ENCODE measurements at regions not wholly inside any gene's neighbourhood (a gene's known extent, or its start where the extent isn't known, plus 50 kb on each side); places are given as distances from the start of the nearest gene placed in this dataset.

GRCh38 chr12:65694130-65694529 is 130.2 kb upstream of the HMGA2 start:
- no peaks in the 10 kb centered on the region for H3K36me3 Mint-ChIP-seq (ENCODE audit: insufficient read depth)
- H3K9me3 Mint-ChIP-seq, result no peaks in the 10 kb centered on the region
- no peak for ATAC-seq (replicated peaks; ENCODE audit: extremely low read depth, poor library complexity, severe bottlenecking)
- DNase-seq (ENCODE audit: low spot score in 2 of 2), result no peak
- H3K4me1 Mint-ChIP-seq, result no peaks in the 10 kb centered on the region
- H3K27ac Mint-ChIP-seq (ENCODE audit: low read depth), result no peak overlapping the region
- peaks cover 18% of the 10 kb centered on the region for H3K27me3 Mint-ChIP-seq
- H3K4me3 Mint-ChIP-seq, result no peak overlapping the region

GRCh38 chr12:65695113-65695865 is 129.0 kb upstream of the HMGA2 start:
- no peak overlapping the region for H3K27ac Mint-ChIP-seq (ENCODE audit: low read depth)
- H3K9me3 Mint-ChIP-seq, result no peaks in the 10 kb centered on the region
- peaks cover 19% of the 10 kb centered on the region for H3K27me3 Mint-ChIP-seq
- no peak overlapping the region for H3K4me3 Mint-ChIP-seq
- no peak for ATAC-seq (replicated peaks; ENCODE audit: extremely low read depth, poor library complexity, severe bottlenecking)
- H3K4me1 Mint-ChIP-seq, result no peaks in the 10 kb centered on the region
- no peaks in the 10 kb centered on the region for H3K36me3 Mint-ChIP-seq (ENCODE audit: insufficient read depth)
- DNase-seq (ENCODE audit: low spot score in 2 of 2), result no peak

DNA sequence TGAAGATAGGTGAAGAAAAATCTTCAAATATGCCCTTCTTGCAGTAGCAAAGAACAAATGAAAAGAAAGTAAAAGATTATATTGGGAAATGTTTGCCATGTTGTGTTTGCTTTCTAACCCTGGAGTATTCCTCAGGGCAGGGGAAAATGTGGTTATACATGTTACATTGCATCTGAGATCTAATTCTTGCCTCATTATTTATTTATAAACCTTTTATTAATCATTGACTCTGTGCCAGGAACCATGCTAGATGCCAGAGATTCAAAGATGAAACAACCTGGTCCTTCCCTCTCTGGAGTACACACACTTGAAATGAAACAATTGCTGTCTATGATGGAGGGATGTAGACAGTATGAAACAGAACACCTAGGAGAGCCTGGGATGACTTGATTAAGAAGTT is 128.1 kb upstream of the HMGA2 start:
- ATAC-seq (replicated peaks; ENCODE audit: extremely low read depth, poor library complexity, severe bottlenecking) (no peak), DNase-seq (ENCODE audit: low spot score in 2 of 2) (no peak)
- peaks cover 6% of the 10 kb centered on the region for H3K9me3 Mint-ChIP-seq
- peaks cover 19% of the 10 kb centered on the region for H3K27me3 Mint-ChIP-seq
- no peak overlapping the region for H3K4me3 Mint-ChIP-seq
- no peaks in the 10 kb centered on the region for H3K36me3 Mint-ChIP-seq (ENCODE audit: insufficient read depth)
- H3K4me1 Mint-ChIP-seq, result no peaks in the 10 kb centered on the region
- no peak overlapping the region for H3K27ac Mint-ChIP-seq (ENCODE audit: low read depth)

DNA sequence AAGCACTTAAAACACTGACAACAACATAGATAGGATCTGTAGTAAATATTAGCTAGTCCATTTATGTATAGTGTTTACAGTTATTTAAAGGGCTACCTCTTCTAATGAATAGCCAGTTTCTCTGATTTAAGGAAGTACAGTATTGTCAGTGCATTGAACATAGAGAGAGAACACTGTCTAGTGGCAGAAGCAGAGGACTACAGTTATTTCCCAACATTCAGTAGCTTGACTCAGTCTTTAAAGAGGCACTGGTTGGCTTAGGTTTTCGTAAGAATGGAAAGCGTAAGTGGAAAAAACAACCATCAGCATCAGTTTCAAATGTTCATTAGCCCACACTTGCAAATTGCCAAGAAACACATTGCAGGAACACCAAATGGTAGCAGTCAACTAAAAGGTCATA is 125.0 kb upstream of the HMGA2 start:
- Mint-ChIP-seq H3K4me3 (no peak overlapping the region), H3K4me1 (no peaks in the 10 kb centered on the region), H3K27ac (ENCODE audit: low read depth) (no peak overlapping the region), H3K9me3 (peaks cover 6% of the 10 kb centered on the region), H3K36me3 (ENCODE audit: insufficient read depth) (no peaks in the 10 kb centered on the region), H3K27me3 (peaks cover 20% of the 10 kb centered on the region)
- no peak for DNase-seq (ENCODE audit: low spot score in 2 of 2)
- no peak for ATAC-seq (replicated peaks; ENCODE audit: extremely low read depth, poor library complexity, severe bottlenecking)

GRCh38 chr12:65703176-65703575 is 121.1 kb upstream of the HMGA2 start:
- H3K27me3 Mint-ChIP-seq, result peaks cover 10% of the 10 kb centered on the region
- no peak overlapping the region for H3K4me3 Mint-ChIP-seq
- no peaks in the 10 kb centered on the region for H3K4me1 Mint-ChIP-seq
- DNase-seq (ENCODE audit: low spot score in 2 of 2), result no peak
- peaks cover 17% of the 10 kb centered on the region for H3K9me3 Mint-ChIP-seq
- H3K27ac Mint-ChIP-seq (ENCODE audit: low read depth), result no peak overlapping the region
- H3K36me3 Mint-ChIP-seq (ENCODE audit: insufficient read depth), result no peaks in the 10 kb centered on the region
- ATAC-seq (replicated peaks; ENCODE audit: extremely low read depth, poor library complexity, severe bottlenecking), result no peak

- DNase-seq (ENCODE audit: low spot score in 2 of 2) (no peak), ATAC-seq (replicated peaks; ENCODE audit: extremely low read depth, poor library complexity, severe bottlenecking) (no peak)
- H3K4me1 Mint-ChIP-seq, result no peaks in the 10 kb centered on the region
- peaks cover 17% of the 10 kb centered on the region for H3K9me3 Mint-ChIP-seq
- no peak overlapping the region for H3K4me3 Mint-ChIP-seq
- H3K36me3 Mint-ChIP-seq (ENCODE audit: insufficient read depth), result no peaks in the 10 kb centered on the region
- H3K27ac Mint-ChIP-seq (ENCODE audit: low read depth), result no peak overlapping the region
- peaks cover 10% of the 10 kb centered on the region for H3K27me3 Mint-ChIP-seq
Observed at GRCh38 chr12:65705380-65705876, 118.9 kb upstream of the HMGA2 start.

GRCh38 chr12:65707051-65707450 is 117.2 kb upstream of the HMGA2 start:
- no peaks in the 10 kb centered on the region for H3K36me3 Mint-ChIP-seq (ENCODE audit: insufficient read depth)
- no peak for DNase-seq (ENCODE audit: low spot score in 2 of 2)
- no peak overlapping the region for H3K27ac Mint-ChIP-seq (ENCODE audit: low read depth)
- no peak for ATAC-seq (replicated peaks; ENCODE audit: extremely low read depth, poor library complexity, severe bottlenecking)
- no peak overlapping the region for H3K4me3 Mint-ChIP-seq
- H3K4me1 Mint-ChIP-seq, result no peaks in the 10 kb centered on the region
- H3K27me3 Mint-ChIP-seq, result peaks cover 15% of the 10 kb centered on the region
- H3K9me3 Mint-ChIP-seq, result peaks cover 12% of the 10 kb centered on the region

DNA sequence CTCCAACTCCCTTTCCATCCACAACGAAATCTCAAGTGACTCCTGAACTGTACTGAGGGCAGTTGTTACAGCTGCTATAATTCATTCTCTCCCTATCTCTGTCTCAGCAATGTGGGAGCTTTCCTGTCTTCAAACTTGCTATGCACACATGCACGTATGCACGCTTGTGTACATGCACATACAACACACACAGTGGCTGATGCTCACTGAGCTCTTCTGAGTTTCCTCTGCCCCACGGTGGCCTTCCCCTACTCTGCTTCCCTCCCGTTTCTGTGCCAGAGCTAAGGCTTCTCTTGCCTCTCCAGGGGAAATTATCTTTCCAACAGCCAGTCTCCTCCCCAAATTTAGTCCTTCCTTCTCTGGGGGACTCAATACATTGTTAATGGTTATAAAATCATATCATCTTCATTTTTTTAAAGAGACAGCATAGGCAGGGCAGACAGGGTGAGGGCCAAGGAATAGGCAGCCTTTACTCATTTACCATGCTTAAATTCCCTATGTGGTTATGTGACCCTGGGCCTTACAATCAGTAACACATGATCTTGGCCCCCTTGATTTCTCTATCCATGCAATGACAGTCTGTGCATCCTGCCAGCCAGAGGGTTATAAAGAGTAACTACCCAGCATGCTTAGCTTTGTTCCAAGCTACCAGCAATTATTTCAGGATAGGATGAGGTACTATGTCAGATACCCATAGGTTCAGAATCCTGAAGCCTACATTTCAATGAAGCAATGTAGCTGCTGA is 111.9 kb upstream of the HMGA2 start:
- no peak for DNase-seq (ENCODE audit: low spot score in 2 of 2)
- no peak overlapping the region for H3K27ac Mint-ChIP-seq (ENCODE audit: low read depth)
- H3K9me3 Mint-ChIP-seq, result no peaks in the 10 kb centered on the region
- no peaks in the 10 kb centered on the region for H3K4me1 Mint-ChIP-seq
- ATAC-seq (replicated peaks; ENCODE audit: extremely low read depth, poor library complexity, severe bottlenecking), result no peak
- no peak overlapping the region for H3K4me3 Mint-ChIP-seq
- H3K27me3 Mint-ChIP-seq, result peaks cover 23% of the 10 kb centered on the region
- no peaks in the 10 kb centered on the region for H3K36me3 Mint-ChIP-seq (ENCODE audit: insufficient read depth)

GRCh38 chr12:65715961-65716360 is 108.3 kb upstream of the HMGA2 start:
- no peak for DNase-seq (ENCODE audit: low spot score in 2 of 2)
- Mint-ChIP-seq H3K9me3 (no peaks in the 10 kb centered on the region), H3K4me1 (no peaks in the 10 kb centered on the region), H3K27ac (ENCODE audit: low read depth) (no peak overlapping the region), H3K27me3 (peaks cover 36% of the 10 kb centered on the region), H3K36me3 (ENCODE audit: insufficient read depth) (no peaks in the 10 kb centered on the region), H3K4me3 (no peak overlapping the region)
- no peak for ATAC-seq (replicated peaks; ENCODE audit: extremely low read depth, poor library complexity, severe bottlenecking)

DNA sequence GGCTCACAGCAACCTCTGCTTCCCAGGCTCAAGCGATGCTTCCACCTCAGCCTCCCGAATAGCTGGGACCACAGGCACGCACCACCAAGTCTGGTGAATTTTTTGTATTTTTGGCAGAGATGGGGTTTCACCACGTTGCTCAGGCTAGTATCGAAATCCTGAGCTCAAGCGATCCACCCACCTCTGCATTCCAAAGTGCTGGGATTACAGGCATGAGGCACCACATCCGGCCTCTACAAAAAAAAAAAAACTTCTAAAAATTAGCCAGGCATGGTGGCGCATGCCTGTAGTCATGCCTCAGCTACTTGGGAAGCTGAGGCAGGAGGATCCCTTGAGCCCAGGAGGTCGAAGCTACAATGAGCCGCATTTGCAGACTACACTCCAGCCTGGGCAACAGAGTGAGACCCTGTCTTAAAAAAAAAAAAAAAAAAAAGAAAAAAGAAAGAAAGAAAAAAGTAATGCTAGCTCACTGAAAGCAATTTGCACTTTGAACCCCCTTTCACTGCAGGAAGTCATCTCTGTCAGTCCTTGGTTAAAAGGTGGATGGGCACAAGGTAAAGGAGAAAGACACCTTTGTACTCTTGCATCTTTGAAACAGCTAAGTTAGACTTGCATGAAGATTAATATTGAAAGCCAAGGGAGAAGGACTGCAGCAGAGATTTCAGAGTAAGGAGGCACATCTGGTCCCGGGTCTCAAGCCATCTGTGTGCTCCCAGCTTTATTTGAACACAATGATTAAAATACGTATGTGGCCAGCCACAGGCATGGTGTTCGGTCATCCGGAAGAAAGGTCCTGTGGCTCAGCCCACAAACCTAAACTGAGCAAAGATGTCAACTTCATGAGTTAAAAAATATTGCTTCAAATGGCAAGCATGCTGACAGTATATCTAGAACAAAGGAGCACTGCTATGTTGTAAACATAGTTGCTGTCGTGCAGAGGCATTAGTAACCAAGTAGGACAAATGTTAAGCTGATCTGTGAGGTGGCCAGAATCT is 103.8 kb upstream of the HMGA2 start:
- no peak overlapping the region for H3K4me3 Mint-ChIP-seq

DNA sequence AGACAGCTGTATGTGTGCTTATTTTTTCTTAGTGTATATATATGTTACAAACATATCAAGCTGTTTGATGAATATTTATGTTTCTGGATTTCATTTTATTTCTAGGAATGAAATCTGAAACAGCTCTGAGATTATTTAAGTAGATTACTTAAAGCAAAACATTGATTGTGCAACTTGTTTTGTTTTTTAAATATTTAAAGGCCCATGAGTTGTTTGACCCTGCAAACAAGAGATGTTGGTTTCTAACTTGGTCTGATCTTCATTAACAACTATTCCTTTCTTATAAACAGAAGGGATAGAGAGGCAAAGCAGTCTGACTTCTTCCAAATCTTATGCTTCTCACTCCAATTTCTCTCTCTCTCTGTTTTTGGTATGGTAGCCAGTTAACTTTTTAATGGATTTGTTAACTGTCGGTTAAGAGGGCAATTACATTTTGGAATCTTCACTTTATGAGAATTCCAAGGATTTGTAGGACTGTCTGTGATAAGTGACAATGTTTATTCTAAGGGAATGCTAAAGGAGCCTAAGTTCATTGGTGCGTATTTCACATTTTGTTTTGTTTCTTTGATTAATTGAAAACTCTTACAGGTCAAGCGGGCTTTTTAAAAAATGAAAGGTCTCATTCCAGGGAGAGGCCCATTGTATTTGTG is 102.6 kb upstream of the HMGA2 start:
- no peaks in the 10 kb centered on the region for H3K36me3 Mint-ChIP-seq (ENCODE audit: insufficient read depth)
- DNase-seq (ENCODE audit: low spot score in 2 of 2), result no peak
- no peak overlapping the region for H3K27ac Mint-ChIP-seq (ENCODE audit: low read depth)
- H3K4me3 Mint-ChIP-seq, result no peak overlapping the region
- peaks cover 54% of the 10 kb centered on the region for H3K27me3 Mint-ChIP-seq
- H3K4me1 Mint-ChIP-seq, result no peaks in the 10 kb centered on the region
- no peak for ATAC-seq (replicated peaks; ENCODE audit: extremely low read depth, poor library complexity, severe bottlenecking)
- no peaks in the 10 kb centered on the region for H3K9me3 Mint-ChIP-seq

More for the DNA sequence above, 103.8 kb upstream of the HMGA2 start:
- no peak overlapping the region for H3K27ac Mint-ChIP-seq (ENCODE audit: low read depth)
- ATAC-seq (replicated peaks; ENCODE audit: extremely low read depth, poor library complexity, severe bottlenecking) (no peak), DNase-seq (ENCODE audit: low spot score in 2 of 2) (no peak)
- H3K36me3 Mint-ChIP-seq (ENCODE audit: insufficient read depth), result no peaks in the 10 kb centered on the region
- no peaks in the 10 kb centered on the region for H3K4me1 Mint-ChIP-seq
- H3K9me3 Mint-ChIP-seq, result no peaks in the 10 kb centered on the region
- H3K27me3 Mint-ChIP-seq, result peaks cover 53% of the 10 kb centered on the region

DNA sequence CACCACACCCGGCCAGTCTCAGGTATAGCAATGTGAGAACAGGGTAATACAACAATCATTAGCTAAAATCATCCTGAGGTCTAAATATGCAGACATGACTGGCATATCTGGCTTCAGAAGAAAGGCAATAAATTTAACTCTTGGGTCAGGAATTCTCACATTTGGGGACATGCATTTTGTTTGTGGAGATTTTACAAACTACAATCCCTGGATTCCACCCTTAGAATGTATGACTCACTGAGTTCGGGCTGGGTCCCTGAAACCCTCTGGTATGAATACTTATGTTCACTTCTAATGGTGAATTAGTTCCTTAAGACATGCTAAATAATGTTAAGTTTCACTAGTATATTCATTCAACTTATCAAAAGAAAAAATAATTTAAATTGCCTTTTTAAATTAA is 98.9 kb upstream of the HMGA2 start:
- H3K27ac Mint-ChIP-seq (ENCODE audit: low read depth), result no peak overlapping the region
- H3K27me3 Mint-ChIP-seq, result peaks cover 66% of the 10 kb centered on the region
- H3K4me3 Mint-ChIP-seq, result no peak overlapping the region
- no peaks in the 10 kb centered on the region for H3K4me1 Mint-ChIP-seq
- DNase-seq (ENCODE audit: low spot score in 2 of 2) (no peak), ATAC-seq (replicated peaks; ENCODE audit: extremely low read depth, poor library complexity, severe bottlenecking) (no peak)
- H3K9me3 Mint-ChIP-seq, result no peaks in the 10 kb centered on the region
- H3K36me3 Mint-ChIP-seq (ENCODE audit: insufficient read depth), result no peaks in the 10 kb centered on the region

All from central memory CD8-positive, alpha-beta T cell (primary cell).